ENCODE measurements at regions not wholly inside any gene's neighbourhood (a gene's known extent, or its start where the extent isn't known, plus 50 kb on each side); places are given as distances from the start of the nearest gene placed in this dataset.

- BruUV-seq (replicated peaks), result no TSS peak
- DNase-seq (ENCODE audit: unreplicated experiment), result no peak
- POLR2A ChIA-PET, result interaction anchor here (0.6 to 1.6 kb wide), 2 partner anchors 23 to 94 kb away, joined by 3 read pairs; no protein-coding TSS in a partner anchor
- no peaks in the 10 kb centered on the region for H3K27me3 Mint-ChIP-seq (ENCODE audit: insufficient read depth, unreplicated experiment)
- TF ChIP-seq, protein P1, sequence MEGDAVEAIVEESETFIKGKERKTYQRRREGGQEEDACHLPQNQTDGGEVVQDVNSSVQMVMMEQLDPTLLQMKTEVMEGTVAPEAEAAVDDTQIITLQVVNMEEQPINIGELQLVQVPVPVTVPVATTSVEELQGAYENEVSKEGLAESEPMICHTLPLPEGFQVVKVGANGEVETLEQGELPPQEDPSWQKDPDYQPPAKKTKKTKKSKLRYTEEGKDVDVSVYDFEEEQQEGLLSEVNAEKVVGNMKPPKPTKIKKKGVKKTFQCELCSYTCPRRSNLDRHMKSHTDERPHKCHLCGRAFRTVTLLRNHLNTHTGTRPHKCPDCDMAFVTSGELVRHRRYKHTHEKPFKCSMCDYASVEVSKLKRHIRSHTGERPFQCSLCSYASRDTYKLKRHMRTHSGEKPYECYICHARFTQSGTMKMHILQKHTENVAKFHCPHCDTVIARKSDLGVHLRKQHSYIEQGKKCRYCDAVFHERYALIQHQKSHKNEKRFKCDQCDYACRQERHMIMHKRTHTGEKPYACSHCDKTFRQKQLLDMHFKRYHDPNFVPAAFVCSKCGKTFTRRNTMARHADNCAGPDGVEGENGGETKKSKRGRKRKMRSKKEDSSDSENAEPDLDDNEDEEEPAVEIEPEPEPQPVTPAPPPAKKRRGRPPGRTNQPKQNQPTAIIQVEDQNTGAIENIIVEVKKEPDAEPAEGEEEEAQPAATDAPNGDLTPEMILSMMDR (IDR thresholded peaks at IDR 0.05; ENCODE audit: unreplicated experiment), result no peak
- intact Hi-C loops (cut with micrococcal nuclease), result no loop called here
- H3K36me3 Mint-ChIP-seq (ENCODE audit: insufficient read depth, unreplicated experiment), result peaks cover 5% of the 10 kb centered on the region
- no peaks in the 10 kb centered on the region for H3K9me3 Mint-ChIP-seq (ENCODE audit: unreplicated experiment)
- no peak overlapping the region for H3K4me3 Mint-ChIP-seq (ENCODE audit: unreplicated experiment)
- CTCF ChIA-PET, result interaction anchor here (1.2 to 2.0 kb wide), 3 partner anchors 20 to 106 kb away, joined by 3 to 11 read pairs (median 5); no protein-coding TSS in a partner anchor
- H3K4me1 Mint-ChIP-seq (ENCODE audit: insufficient read depth, unreplicated experiment), result no peaks in the 10 kb centered on the region
- peak overlapping the region; percentile 2 for H3K27ac Mint-ChIP-seq (ENCODE audit: low read depth, unreplicated experiment)
These were observed 64.0 kb downstream of the HYCC1 start for GRCh38 chr7:22949944-22950343.

GRCh38 chr7:22949221-22949620, 64.7 kb downstream of the HYCC1 start:
- Mint-ChIP-seq H3K27ac (ENCODE audit: low read depth, unreplicated experiment) (no peak overlapping the region), H3K27me3 (ENCODE audit: insufficient read depth, unreplicated experiment) (no peaks in the 10 kb centered on the region), H3K4me3 (ENCODE audit: unreplicated experiment) (no peak overlapping the region), H3K36me3 (ENCODE audit: insufficient read depth, unreplicated experiment) (peaks cover 6% of the 10 kb centered on the region), H3K9me3 (ENCODE audit: unreplicated experiment) (no peaks in the 10 kb centered on the region), H3K4me1 (ENCODE audit: insufficient read depth, unreplicated experiment) (no peaks in the 10 kb centered on the region)
- POLR2A ChIA-PET, result interaction anchor here (0.8 to 1.6 kb wide), 2 partner anchors 32 to 94 kb away, joined by 3 read pairs; no protein-coding TSS in a partner anchor
- DNase-seq (ENCODE audit: unreplicated experiment), result no peak
- no TSS peak for BruUV-seq (replicated peaks)
- intact Hi-C loops (cut with micrococcal nuclease), result no loop called here
- TF ChIP-seq, protein P1 (IDR thresholded peaks at IDR 0.05; ENCODE audit: unreplicated experiment), result no peak
- CTCF ChIA-PET, result interaction anchor here (1.1 to 2.0 kb wide), 2 partner anchors 22 to 106 kb away, joined by 4 to 11 read pairs; no protein-coding TSS in a partner anchor

GRCh38 chr7:22948770-22949169, 65.2 kb downstream of the HYCC1 start:
- ChIA-PET CTCF (interaction anchor here (1.1 kb wide), 1 partner anchor 23 kb away, joined by 4 read pairs; no protein-coding TSS in a partner anchor), POLR2A (interaction anchor here (0.6 to 1.6 kb wide), 3 partner anchors 32 to 93 kb away, joined by 3 read pairs; no protein-coding TSS in a partner anchor)
- BruUV-seq (replicated peaks), result no TSS peak
- Mint-ChIP-seq H3K27ac (ENCODE audit: low read depth, unreplicated experiment) (no peak overlapping the region), H3K9me3 (ENCODE audit: unreplicated experiment) (no peaks in the 10 kb centered on the region), H3K4me3 (ENCODE audit: unreplicated experiment) (no peak overlapping the region), H3K27me3 (ENCODE audit: insufficient read depth, unreplicated experiment) (no peaks in the 10 kb centered on the region), H3K4me1 (ENCODE audit: insufficient read depth, unreplicated experiment) (no peaks in the 10 kb centered on the region), H3K36me3 (ENCODE audit: insufficient read depth, unreplicated experiment) (peaks cover 6% of the 10 kb centered on the region)
- DNase-seq (ENCODE audit: unreplicated experiment), result no peak
- intact Hi-C loops (cut with micrococcal nuclease), result no loop called here
- TF ChIP-seq, protein P1 (IDR thresholded peaks at IDR 0.05; ENCODE audit: unreplicated experiment), result no peak

- Mint-ChIP-seq H3K27me3 (ENCODE audit: insufficient read depth, unreplicated experiment) (no peaks in the 10 kb centered on the region), H3K4me3 (ENCODE audit: unreplicated experiment) (no peak overlapping the region), H3K27ac (ENCODE audit: low read depth, unreplicated experiment) (no peak overlapping the region), H3K9me3 (ENCODE audit: unreplicated experiment) (no peaks in the 10 kb centered on the region), H3K36me3 (ENCODE audit: insufficient read depth, unreplicated experiment) (peaks cover 11% of the 10 kb centered on the region), H3K4me1 (ENCODE audit: insufficient read depth, unreplicated experiment) (no peaks in the 10 kb centered on the region)
- ChIA-PET CTCF (no interaction called here), POLR2A (interaction anchor here (0.9 kb wide), 1 partner anchor 118 kb away, joined by 3 read pairs; no protein-coding TSS in a partner anchor)
- intact Hi-C loops (cut with micrococcal nuclease), result no loop called here
- TSS peak; percentile 28 for BruUV-seq (replicated peaks)
- no peak for DNase-seq (ENCODE audit: unreplicated experiment)
- TF ChIP-seq, protein P1 (IDR thresholded peaks at IDR 0.05; ENCODE audit: unreplicated experiment), result no peak
These were observed 68.3 kb downstream of the HYCC1 start for GRCh38 chr7:22945584-22945983.

Measured in MCF 10A (cell line).